ENCODE measurements at regions not wholly inside any gene's neighbourhood (a gene's known extent, or its start where the extent isn't known, plus 50 kb on each side); places are given as distances from the start of the nearest gene placed in this dataset.

GRCh38 chr5:68499987-68500386 lies 284.4 kb downstream of the PIK3R1 start:
- H3K4me1 ChIP-seq (ENCODE audit: control insufficient read depth, insufficient read depth, low read length) = no peaks in the 10 kb centered on the region
- CTCF ChIA-PET = interaction anchor here (1.5 kb wide), 1 partner anchor 214 kb away, joined by 5 read pairs; no protein-coding TSS in a partner anchor
- H3K4me3 ChIP-seq (ENCODE audit: low read depth, low read length) = no peak overlapping the region
- no peak overlapping the region for H3K27ac ChIP-seq (ENCODE audit: extremely low read depth, low read depth, low read length)
- H3K36me3 ChIP-seq (ENCODE audit: control insufficient read depth in 2 of 2, insufficient read depth in 1 of 2, low read length in 2 of 2) = no peaks in the 10 kb centered on the region
- POLR2A ChIA-PET = no interaction called here
- H3K9me3 ChIP-seq (ENCODE audit: control insufficient read depth, insufficient read depth, low read depth, low read length) = no peaks in the 10 kb centered on the region
- no peak for TF ChIP-seq ZBTB49 (tag by site-specific recombination; IDR thresholded peaks at IDR 0.05; ENCODE audit: low read depth)
- TF ChIP-seq OVOL3 (tag by site-specific recombination; IDR thresholded peaks at IDR 0.05) = no peak
- no peak for TF ChIP-seq ZNF654 (tag by site-specific recombination; IDR thresholded peaks at IDR 0.05; ENCODE audit: low read depth)
- no peak for TF ChIP-seq ZNF18 (tag by site-specific recombination; IDR thresholded peaks at IDR 0.05)
- no peak for TF ChIP-seq ZNF501 (tag by site-specific recombination; IDR thresholded peaks at IDR 0.05)
- TF ChIP-seq ZNF621 (tag by site-specific recombination; IDR thresholded peaks at IDR 0.05) = no peak
- TF ChIP-seq MZF1 (tag by site-specific recombination; IDR thresholded peaks at IDR 0.05; ENCODE audit: borderline replicate concordance) = no peak

GRCh38 chr5:68500813-68501212 lies 285.3 kb downstream of the PIK3R1 start:
- Histone ChIP-seq H3K9me3 (ENCODE audit: control insufficient read depth, insufficient read depth, low read depth, low read length) (no peaks in the 10 kb centered on the region), H3K27ac (ENCODE audit: extremely low read depth, low read depth, low read length) (no peak overlapping the region), H3K4me3 (ENCODE audit: low read depth, low read length) (no peak overlapping the region), H3K36me3 (ENCODE audit: control insufficient read depth in 2 of 2, insufficient read depth in 1 of 2, low read length in 2 of 2) (no peaks in the 10 kb centered on the region), H3K4me1 (ENCODE audit: control insufficient read depth, insufficient read depth, low read length) (no peaks in the 10 kb centered on the region)
- ChIA-PET CTCF (no interaction called here), POLR2A (no interaction called here)
- TF ChIP-seq ZNF558 (tag by site-specific recombination; IDR thresholded peaks at IDR 0.05) (no peak), ZNF112 (tag by site-specific recombination; IDR thresholded peaks at IDR 0.05) (no peak), ZNF37A (tag by site-specific recombination; IDR thresholded peaks at IDR 0.05) (no peak), TCF7L2 (IDR thresholded peaks at IDR 0.05; ENCODE audit: borderline replicate concordance, low read depth, low read length) (no peak), ZNF639 (tag by site-specific recombination; IDR thresholded peaks at IDR 0.05) (no peak), SP2 (tag by site-specific recombination; IDR thresholded peaks at IDR 0.05) (no peak), ZNF426 (tag by site-specific recombination; IDR thresholded peaks at IDR 0.05) (no peak), AEBP2 (tag by site-specific recombination; IDR thresholded peaks at IDR 0.05; ENCODE audit: borderline replicate concordance) (no peak), ZSCAN16 (tag by site-specific recombination; IDR thresholded peaks at IDR 0.05) (no peak)
